ENCODE measurements at regions not wholly inside any gene's neighbourhood (a gene's known extent, or its start where the extent isn't known, plus 50 kb on each side); places are given as distances from the start of the nearest gene placed in this dataset.

GRCh38 chr12:97048421-97049035 lies 141.5 kb downstream of the NEDD1 start:
- TF ChIP-seq PATZ1 (CRISPR knock-in tag; IDR thresholded peaks at IDR 0.05; ENCODE audit: borderline replicate concordance): no peak
- TF ChIP-seq ISL1 (CRISPR knock-in tag; IDR thresholded peaks at IDR 0.05): no peak
- TF ChIP-seq OSR1 (CRISPR knock-in tag; IDR thresholded peaks at IDR 0.05): no peak

Measured in SK-N-SH treated with all-trans-retinoic acid at 6 μM for 48 hours (cell line).